GM21576 (cell line): ENCODE measurements at regions not wholly inside any gene's neighbourhood (a gene's known extent, or its start where the extent isn't known, plus 50 kb on each side); places are given as distances from the start of the nearest gene placed in this dataset.
"Not testable (repeated sequence)": the region's sequence is repeated elsewhere in the genome, so short reads cannot be mapped to it uniquely, and the experiment has no call there.

ENCODE experiments used
- ATAC-seq: cut with Tn5 transposase; IDR thresholded peaks from one replicate; pipeline ENCODE4 v1.9.1; 2021; ENCODE audit warnings: mild to moderate bottlenecking, moderate library complexity; ENCODE audit not compliant: unreplicated experiment

- ATAC-seq = no peak
These were observed 194.0 kb upstream of the TTC29 start for GRCh38 chr4:147139455-147140198.

GRCh38 chr4:147151763-147152162 is 206.1 kb upstream of the TTC29 start:
- ATAC-seq = no peak

GRCh38 chr4:147157860-147158701 is 212.4 kb upstream of the TTC29 start:
- ATAC-seq = no peak

- ATAC-seq = peak; percentile 88
These were observed 215.3 kb upstream of the TTC29 start for GRCh38 chr4:147160908-147161513.

GRCh38 chr4:147163311-147163710 is 217.6 kb upstream of the TTC29 start:
- ATAC-seq = no peak

- ATAC-seq = not testable (repeated sequence)
These were observed 222.5 kb upstream of the TTC29 start for GRCh38 chr4:147168200-147168599.

GRCh38 chr4:147173322-147173721 is 227.7 kb upstream of the TTC29 start:
- ATAC-seq = no peak

- no peak for ATAC-seq
These were observed 228.3 kb upstream of the TTC29 start for GRCh38 chr4:147173797-147174432.

GRCh38 chr4:147174591-147174990 is 228.9 kb upstream of the TTC29 start:
- ATAC-seq = no peak

GRCh38 chr4:147175460-147176025 is 229.9 kb upstream of the TTC29 start:
- ATAC-seq = no peak

- no peak for ATAC-seq
These were observed 236.4 kb upstream of the TTC29 start for GRCh38 chr4:147182041-147182440.

- no peak for ATAC-seq
These were observed 247.0 kb upstream of the TTC29 start for GRCh38 chr4:147192679-147193078.

GRCh38 chr4:147194114-147194513 is 248.4 kb upstream of the TTC29 start:
- ATAC-seq = no peak

GRCh38 chr4:147194604-147195003 is 248.9 kb upstream of the TTC29 start:
- ATAC-seq = no peak

- no peak for ATAC-seq
These were observed 249.7 kb upstream of the TTC29 start for GRCh38 chr4:147195386-147195785.

- ATAC-seq = no peak
These were observed 252.9 kb upstream of the TTC29 start for GRCh38 chr4:147198411-147199051.

- no peak for ATAC-seq
These were observed 255.4 kb upstream of the TTC29 start for GRCh38 chr4:147201016-147201415.

GRCh38 chr4:147206807-147207206 is 261.1 kb upstream of the TTC29 start:
- ATAC-seq = no peak

- ATAC-seq = no peak
These were observed 262.2 kb upstream of the TTC29 start for GRCh38 chr4:147207911-147208310.

GRCh38 chr4:147217655-147218054 is 263.2 kb upstream of the EDNRA start:
- ATAC-seq = no peak
